AG09319 (cell line): ENCODE measurements at regions not wholly inside any gene's neighbourhood (a gene's known extent, or its start where the extent isn't known, plus 50 kb on each side); places are given as distances from the start of the nearest gene placed in this dataset.

ENCODE experiments used
- DNase-seq: peaks from one replicate; pipeline ENCODE4 v3.0.0-alpha.2; 2010; ENCODE audit warnings: low read depth; ENCODE audit errors: extremely low read depth
- TF ChIP-seq, protein P1 (sequence below): IDR thresholded peaks from 2 replicates; pipeline ENCODE4 v1.5.1; 2011; ENCODE audit warnings: low read depth, mild to moderate bottlenecking, inconsistent platforms, low read length, moderate library complexity

DNA sequence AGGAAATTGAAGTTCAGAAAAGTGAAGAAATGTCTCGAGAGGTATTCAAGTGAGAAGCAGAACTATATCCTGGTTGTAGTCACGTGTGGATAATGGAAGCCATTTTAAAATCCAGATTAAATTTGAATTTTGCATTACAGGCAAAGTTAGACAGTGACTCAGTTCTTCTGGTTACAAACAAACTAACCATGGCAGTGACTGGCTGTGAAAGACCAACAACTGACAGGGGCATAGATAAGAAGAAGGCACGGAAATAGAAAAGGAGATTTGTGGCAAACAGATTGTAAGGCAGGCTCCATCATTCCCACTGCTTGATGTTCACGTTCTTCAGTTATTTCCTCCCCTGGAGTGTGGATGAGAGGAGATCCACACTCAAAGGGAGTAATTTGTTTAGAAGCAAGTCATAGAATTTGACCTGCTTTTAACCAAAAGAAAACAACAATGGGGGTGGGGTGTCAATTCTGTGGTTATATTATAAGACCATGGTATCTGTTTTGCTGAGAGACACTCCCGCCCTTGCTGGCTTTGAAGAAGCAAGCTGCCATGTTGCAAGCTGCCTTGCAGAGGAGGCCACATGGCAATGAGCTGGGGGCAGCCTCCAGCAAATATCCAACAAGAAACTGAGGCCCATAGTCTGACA is 795.3 kb downstream of the VRK1 start:
- TF ChIP-seq, protein P1, sequence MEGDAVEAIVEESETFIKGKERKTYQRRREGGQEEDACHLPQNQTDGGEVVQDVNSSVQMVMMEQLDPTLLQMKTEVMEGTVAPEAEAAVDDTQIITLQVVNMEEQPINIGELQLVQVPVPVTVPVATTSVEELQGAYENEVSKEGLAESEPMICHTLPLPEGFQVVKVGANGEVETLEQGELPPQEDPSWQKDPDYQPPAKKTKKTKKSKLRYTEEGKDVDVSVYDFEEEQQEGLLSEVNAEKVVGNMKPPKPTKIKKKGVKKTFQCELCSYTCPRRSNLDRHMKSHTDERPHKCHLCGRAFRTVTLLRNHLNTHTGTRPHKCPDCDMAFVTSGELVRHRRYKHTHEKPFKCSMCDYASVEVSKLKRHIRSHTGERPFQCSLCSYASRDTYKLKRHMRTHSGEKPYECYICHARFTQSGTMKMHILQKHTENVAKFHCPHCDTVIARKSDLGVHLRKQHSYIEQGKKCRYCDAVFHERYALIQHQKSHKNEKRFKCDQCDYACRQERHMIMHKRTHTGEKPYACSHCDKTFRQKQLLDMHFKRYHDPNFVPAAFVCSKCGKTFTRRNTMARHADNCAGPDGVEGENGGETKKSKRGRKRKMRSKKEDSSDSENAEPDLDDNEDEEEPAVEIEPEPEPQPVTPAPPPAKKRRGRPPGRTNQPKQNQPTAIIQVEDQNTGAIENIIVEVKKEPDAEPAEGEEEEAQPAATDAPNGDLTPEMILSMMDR: no peak
- no peak for DNase-seq

DNA sequence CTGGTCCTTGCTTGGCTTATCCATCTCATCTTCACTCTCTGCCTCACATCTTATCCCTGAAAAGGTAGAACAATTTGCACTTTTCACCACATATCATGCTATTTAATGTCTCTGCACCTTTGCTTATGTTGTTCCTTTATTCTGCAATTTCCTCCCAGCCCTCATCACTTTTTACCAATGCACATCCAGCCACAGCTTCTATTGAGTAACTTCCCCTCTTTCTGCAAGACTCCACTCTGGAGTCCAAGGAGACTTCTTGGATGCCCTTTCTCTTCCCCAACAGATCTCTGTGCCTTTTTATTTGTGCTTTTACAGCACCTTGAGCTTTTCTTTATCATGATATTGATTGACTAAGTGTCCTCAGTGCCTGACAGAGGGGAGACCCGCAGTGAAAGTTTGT is 797.1 kb downstream of the VRK1 start:
- no peak for DNase-seq
- TF ChIP-seq, protein P1: no peak

DNA sequence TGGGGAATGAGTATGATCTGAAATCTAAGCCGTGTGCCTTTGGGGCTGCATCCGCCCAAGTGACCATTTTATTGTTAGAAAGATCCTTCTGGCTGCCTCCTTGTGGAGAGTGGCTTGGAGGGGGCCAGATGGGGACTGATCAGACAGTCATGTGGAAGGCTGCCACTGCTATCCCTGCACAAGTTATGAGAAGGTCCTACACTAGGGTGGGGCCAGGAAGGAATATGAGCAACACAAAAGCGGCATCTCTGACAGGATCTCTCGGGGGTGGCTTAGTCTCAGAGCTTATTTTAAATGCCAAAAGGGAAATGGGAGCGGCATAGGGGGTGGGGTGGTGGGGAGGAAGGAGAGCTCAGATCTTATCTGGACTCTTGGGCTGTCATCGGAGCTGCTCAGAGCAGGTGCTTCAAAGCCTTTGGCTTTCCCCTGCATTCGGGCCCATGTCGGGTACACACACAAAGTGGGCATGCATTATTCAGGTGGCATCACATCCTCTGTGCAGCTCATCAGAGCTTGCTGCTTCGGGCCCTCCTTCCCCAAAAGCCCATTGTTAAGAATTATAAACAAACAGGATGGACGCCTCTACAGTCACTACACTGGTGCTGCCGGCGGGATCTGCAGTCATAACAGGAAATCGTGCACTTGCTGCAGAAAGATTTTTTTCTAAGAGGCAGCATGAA is 805.4 kb downstream of the VRK1 start:
- DNase-seq: no peak
- TF ChIP-seq, protein P1: no peak

DNA sequence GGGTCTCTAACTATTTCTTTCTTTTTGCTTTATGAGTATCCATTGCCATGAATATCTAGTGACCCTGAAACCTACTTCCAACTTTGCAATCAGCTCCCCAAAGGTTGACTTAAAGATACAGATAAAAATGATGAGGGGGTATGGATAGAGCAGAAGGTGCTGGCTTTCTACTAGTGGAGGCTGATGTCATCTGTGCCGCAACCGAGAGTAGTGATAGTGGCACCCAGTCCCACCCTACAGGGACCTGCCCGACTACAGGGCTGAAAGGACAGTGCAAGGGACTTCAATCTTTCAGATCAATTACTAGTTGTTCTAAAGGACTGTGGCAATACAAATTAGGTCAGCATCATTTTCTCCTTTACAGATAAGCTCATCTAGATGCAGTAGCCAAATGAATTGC is 806.0 kb downstream of the VRK1 start:
- no peak for DNase-seq
- TF ChIP-seq, protein P1: no peak

DNA sequence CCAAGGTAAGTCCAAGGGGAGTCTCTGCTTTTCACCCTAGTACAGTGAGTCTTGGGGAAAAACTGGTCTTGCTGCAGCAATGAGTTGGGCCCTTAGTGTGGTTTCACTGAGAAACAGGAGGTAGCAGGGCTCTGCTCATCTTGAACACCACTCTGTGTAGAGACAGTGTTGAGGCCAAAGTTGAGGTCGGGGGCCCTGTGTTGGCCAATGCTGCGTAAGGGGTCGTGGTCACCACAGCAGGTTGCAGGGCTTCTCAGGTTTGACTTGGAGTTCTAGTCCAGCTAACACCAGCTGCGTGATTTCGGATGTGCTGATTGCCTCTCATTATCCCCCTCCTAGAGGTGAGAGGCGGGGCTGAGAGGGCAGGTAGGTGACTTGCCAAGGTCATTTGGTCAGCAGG is 807.5 kb downstream of the VRK1 start:
- no peak for DNase-seq
- TF ChIP-seq, protein P1: no peak

DNA sequence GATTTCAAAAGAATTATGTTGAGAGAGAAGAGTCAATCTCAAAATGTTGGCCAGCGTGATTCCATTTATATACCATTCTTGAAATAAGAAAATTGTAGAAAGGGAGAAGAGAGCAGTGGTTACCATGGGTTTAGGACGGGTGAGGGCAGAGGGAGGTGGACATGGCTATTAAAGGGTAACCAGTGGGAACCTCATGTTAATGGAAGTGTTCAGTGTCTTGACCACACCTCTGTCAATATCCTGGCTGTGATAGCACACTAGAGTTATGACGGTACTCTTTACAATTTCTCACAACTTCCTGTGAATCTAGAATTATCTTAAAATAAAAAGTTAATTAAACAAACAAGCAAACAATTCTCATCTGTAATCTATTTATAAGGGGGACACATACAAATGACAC is 821.2 kb downstream of the VRK1 start:
- TF ChIP-seq, protein P1: no peak
- DNase-seq: no peak

DNA sequence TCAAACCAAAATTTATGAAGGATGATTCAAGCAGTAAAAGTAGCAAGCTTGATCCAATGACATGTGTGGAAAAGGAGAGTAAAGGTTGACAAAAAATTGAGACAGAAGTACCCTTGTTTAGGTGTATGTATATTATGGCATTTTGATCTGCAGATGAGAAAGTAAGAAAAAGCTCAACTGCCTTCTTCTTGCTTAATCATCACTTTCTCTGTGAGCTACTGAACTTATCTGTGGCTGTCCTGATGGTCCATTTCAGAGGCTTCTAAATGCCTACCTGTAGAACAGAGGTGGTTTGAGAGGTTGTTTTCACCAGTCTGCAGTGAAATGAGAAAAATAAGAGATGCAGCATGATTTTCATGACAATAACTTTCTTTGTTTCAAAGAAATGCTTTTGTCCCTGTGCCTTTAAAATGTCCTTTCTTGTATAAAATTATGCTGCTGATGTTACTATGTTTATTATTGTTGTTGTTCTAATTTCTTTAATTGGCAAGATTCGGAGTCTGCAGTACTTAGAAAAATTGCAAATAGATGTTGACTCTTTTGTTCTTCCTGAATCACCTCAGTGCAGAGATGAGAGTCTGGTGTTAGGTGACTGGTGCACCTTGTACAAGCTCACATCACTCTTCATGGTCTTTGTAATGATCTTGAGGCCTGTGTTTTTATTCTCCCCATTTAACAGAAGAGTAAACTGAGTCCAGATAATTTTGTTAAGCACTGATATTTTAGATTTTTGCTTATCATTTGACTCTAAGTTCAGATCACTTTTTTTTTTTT is 821.9 kb downstream of the VRK1 start:
- DNase-seq: no peak
- TF ChIP-seq, protein P1: no peak
